ENCODE measurements at regions not wholly inside any gene's neighbourhood (a gene's known extent, or its start where the extent isn't known, plus 50 kb on each side); places are given as distances from the start of the nearest gene placed in this dataset.

DNA sequence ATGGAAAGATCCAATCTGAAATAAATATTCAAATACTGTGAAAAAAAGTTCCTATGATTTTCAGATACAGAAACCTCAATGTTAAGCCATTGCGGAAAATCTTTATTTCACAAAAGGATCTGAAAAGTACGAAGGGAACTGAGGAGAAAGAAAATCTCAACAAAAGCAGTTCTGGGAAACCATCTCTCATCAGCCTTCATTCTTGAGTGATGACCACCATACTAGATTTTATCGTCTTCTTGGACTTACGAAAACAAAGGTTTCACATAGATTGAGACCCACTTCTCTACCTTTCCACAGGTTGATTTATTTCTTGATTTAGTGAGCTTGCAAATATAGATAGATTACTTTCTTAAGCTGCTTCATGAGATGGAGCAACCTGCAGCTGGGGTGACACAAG, 293.4 kb upstream of the LYZL1 start:
- TF ChIP-seq, protein P1, sequence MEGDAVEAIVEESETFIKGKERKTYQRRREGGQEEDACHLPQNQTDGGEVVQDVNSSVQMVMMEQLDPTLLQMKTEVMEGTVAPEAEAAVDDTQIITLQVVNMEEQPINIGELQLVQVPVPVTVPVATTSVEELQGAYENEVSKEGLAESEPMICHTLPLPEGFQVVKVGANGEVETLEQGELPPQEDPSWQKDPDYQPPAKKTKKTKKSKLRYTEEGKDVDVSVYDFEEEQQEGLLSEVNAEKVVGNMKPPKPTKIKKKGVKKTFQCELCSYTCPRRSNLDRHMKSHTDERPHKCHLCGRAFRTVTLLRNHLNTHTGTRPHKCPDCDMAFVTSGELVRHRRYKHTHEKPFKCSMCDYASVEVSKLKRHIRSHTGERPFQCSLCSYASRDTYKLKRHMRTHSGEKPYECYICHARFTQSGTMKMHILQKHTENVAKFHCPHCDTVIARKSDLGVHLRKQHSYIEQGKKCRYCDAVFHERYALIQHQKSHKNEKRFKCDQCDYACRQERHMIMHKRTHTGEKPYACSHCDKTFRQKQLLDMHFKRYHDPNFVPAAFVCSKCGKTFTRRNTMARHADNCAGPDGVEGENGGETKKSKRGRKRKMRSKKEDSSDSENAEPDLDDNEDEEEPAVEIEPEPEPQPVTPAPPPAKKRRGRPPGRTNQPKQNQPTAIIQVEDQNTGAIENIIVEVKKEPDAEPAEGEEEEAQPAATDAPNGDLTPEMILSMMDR (IDR thresholded peaks at IDR 0.05; ENCODE audit: low read depth, low read length, poor library complexity, severe bottlenecking): no peak
- no peak for TF ChIP-seq EZH2phosphoT487 (IDR thresholded peaks at IDR 0.05; ENCODE audit: borderline replicate concordance, low read length)

Data from DOHH2 (cell line).